ENCODE measurements at regions not wholly inside any gene's neighbourhood (a gene's known extent, or its start where the extent isn't known, plus 50 kb on each side); places are given as distances from the start of the nearest gene placed in this dataset.

- Histone ChIP-seq H3K36me3 (no peaks in the 10 kb centered on the region), H3K4me3 (ENCODE audit: low read depth, low read length) (no peak overlapping the region), H3K27me3 (no peaks in the 10 kb centered on the region), H3K4me1 (no peaks in the 10 kb centered on the region), H3K9me3 (no peaks in the 10 kb centered on the region)
- no peak for DNase-seq
- TF ChIP-seq, protein P1, sequence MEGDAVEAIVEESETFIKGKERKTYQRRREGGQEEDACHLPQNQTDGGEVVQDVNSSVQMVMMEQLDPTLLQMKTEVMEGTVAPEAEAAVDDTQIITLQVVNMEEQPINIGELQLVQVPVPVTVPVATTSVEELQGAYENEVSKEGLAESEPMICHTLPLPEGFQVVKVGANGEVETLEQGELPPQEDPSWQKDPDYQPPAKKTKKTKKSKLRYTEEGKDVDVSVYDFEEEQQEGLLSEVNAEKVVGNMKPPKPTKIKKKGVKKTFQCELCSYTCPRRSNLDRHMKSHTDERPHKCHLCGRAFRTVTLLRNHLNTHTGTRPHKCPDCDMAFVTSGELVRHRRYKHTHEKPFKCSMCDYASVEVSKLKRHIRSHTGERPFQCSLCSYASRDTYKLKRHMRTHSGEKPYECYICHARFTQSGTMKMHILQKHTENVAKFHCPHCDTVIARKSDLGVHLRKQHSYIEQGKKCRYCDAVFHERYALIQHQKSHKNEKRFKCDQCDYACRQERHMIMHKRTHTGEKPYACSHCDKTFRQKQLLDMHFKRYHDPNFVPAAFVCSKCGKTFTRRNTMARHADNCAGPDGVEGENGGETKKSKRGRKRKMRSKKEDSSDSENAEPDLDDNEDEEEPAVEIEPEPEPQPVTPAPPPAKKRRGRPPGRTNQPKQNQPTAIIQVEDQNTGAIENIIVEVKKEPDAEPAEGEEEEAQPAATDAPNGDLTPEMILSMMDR (IDR thresholded peaks at IDR 0.05; ENCODE audit: low read depth, low read length), result no peak
These were observed 209.5 kb downstream of the JCAD start for GRCh38 chr10:29849886-29850285.

DNA sequence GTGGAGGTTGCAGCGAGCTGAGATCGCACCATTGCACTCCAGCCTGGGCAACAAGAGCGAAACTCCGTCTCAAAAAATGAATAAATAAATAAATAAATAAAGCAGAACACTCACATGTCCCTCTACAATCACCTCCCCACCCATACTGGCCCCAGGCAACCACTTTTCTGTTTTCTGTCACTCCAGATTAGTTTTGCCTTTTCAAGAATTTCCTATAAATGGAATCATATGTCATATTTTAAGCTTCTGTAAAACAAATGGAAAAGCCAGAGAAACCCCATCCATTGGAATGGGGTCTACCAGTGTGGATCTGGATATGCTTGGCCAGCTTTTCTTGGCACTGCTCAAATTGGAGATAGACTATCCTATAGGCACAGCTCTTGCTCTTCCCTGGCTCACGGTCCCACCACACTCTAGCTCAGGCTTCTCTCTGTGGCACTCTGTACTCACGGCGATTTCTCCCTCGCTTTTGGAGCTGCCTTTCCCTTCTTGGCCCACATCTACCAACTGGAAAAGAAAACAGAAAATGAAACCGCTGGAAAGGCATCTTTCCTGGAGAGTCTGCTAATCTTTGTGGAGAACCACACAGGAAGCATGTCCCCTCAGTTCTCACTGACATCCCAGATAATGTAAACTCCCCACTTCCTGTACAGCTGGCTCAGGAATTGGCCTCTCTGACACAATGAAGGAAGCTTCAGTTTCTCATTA, 210.1 kb downstream of the JCAD start:
- H3K27me3 ChIP-seq, result no peaks in the 10 kb centered on the region
- no peak for DNase-seq

DNA sequence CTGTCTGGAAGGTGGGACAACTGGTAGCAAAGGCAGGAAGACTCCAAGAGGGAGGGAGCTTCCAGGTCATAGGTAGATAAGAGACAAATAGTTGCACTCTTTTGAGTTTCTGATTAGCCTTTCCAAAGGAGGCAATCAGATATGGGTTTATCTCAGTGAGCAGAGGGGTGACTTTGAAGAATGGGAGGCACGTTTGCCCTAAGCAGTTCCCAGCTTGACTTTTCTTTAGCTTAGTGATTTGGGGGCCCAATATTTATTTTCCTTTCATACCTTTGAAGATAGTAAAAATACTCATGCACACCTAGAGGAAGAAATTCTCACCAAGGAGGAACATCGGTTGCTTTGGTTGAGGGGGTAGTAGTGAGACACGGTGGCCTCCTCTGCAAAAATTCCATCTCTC, 212.1 kb upstream of the SVIL start:
- DNase-seq, result no peak
- Histone ChIP-seq H3K27me3 (no peaks in the 10 kb centered on the region), H3K36me3 (no peaks in the 10 kb centered on the region), H3K4me3 (ENCODE audit: low read depth, low read length) (no peak overlapping the region), H3K4me1 (no peaks in the 10 kb centered on the region), H3K9me3 (no peaks in the 10 kb centered on the region)
- TF ChIP-seq, protein P1 (IDR thresholded peaks at IDR 0.05; ENCODE audit: low read depth, low read length), result no peak

More for the DNA sequence above, 210.1 kb downstream of the JCAD start:
- H3K9me3 ChIP-seq, result no peaks in the 10 kb centered on the region
- no peaks in the 10 kb centered on the region for H3K36me3 ChIP-seq
- no peaks in the 10 kb centered on the region for H3K4me1 ChIP-seq
- H3K4me3 ChIP-seq (ENCODE audit: low read depth, low read length), result no peak overlapping the region
- TF ChIP-seq, protein P1 (IDR thresholded peaks at IDR 0.05; ENCODE audit: low read depth, low read length), result no peak

DNA sequence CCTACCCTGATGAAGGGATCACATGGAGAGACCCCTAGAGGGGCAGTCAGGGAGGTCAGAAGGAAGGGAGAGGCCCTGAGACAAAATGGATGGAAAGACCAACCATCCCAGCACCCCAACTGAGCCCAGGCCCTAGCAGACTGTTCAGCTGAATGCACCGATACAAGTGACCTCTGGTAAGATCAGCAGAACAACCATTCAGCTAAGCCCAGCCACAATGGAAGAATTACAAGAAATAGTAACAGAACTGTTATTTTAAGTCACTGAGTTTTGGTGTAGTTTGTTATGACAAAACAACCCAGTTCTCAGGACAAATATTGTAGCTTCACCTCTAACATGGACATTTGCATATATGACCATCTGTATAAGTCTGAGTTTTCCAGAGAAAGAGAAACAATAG, 210.4 kb upstream of the SVIL start:
- Histone ChIP-seq H3K36me3 (no peaks in the 10 kb centered on the region), H3K4me3 (ENCODE audit: low read depth, low read length) (no peak overlapping the region), H3K9me3 (no peaks in the 10 kb centered on the region), H3K27me3 (no peaks in the 10 kb centered on the region), H3K4me1 (peaks cover 8% of the 10 kb centered on the region)
- TF ChIP-seq, protein P1 (IDR thresholded peaks at IDR 0.05; ENCODE audit: low read depth, low read length), result no peak
- DNase-seq, result no peak

GRCh38 chr10:29843143-29843542, 208.4 kb upstream of the SVIL start:
- no peaks in the 10 kb centered on the region for H3K36me3 ChIP-seq
- TF ChIP-seq, protein P1 (IDR thresholded peaks at IDR 0.05; ENCODE audit: low read depth, low read length), result no peak
- DNase-seq, result no peak
- no peaks in the 10 kb centered on the region for H3K27me3 ChIP-seq
- H3K9me3 ChIP-seq, result no peaks in the 10 kb centered on the region
- H3K4me3 ChIP-seq (ENCODE audit: low read depth, low read length), result no peak overlapping the region
- H3K4me1 ChIP-seq, result peaks cover 8% of the 10 kb centered on the region
